AG09309 (cell line): ENCODE measurements at regions not wholly inside any gene's neighbourhood (a gene's known extent, or its start where the extent isn't known, plus 50 kb on each side); places are given as distances from the start of the nearest gene placed in this dataset.

Experiments used
- DNase-seq: peaks from one replicate; pipeline ENCODE4 v3.0.0-alpha.2; 2010; ENCODE audit warnings: low read depth
- H3K4me3 ChIP-seq: 2 replicates; pipeline ENCODE4 v1.5.1; 2011; ENCODE audit warnings: mild to moderate bottlenecking, low read depth, low read length, moderate library complexity; ENCODE audit not compliant: control insufficient read depth
- TF ChIP-seq, protein P1 (sequence below): IDR thresholded peaks from 2 replicates; pipeline ENCODE4 v1.5.1; 2011; ENCODE audit warnings: mild to moderate bottlenecking, low read depth, low read length, inconsistent platforms; ENCODE audit not compliant: insufficient read depth, control insufficient read depth; ENCODE audit errors: missing control alignments

DNA sequence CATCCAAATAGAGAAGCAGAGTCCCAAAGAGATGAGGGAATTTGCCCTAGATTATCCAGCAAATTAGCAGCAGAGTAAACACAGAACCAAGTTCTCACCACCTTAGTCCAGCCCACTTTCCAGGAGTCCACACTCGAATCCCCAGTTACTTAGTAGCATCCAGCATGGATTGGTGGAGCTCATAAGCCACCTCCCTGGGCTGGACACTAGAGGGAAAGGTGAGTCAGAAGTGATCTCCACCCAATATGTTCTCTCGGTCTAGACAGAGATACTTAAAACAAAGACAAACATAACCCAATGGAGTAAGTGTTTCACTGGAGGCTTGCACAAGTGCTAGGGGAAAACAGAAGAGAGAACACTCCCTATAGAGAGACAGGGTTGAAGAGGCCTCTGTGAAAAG lies 105.1 kb upstream of the CPEB2 start:
- TF ChIP-seq, protein P1, sequence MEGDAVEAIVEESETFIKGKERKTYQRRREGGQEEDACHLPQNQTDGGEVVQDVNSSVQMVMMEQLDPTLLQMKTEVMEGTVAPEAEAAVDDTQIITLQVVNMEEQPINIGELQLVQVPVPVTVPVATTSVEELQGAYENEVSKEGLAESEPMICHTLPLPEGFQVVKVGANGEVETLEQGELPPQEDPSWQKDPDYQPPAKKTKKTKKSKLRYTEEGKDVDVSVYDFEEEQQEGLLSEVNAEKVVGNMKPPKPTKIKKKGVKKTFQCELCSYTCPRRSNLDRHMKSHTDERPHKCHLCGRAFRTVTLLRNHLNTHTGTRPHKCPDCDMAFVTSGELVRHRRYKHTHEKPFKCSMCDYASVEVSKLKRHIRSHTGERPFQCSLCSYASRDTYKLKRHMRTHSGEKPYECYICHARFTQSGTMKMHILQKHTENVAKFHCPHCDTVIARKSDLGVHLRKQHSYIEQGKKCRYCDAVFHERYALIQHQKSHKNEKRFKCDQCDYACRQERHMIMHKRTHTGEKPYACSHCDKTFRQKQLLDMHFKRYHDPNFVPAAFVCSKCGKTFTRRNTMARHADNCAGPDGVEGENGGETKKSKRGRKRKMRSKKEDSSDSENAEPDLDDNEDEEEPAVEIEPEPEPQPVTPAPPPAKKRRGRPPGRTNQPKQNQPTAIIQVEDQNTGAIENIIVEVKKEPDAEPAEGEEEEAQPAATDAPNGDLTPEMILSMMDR, result no peak
- DNase-seq, result no peak
- H3K4me3 ChIP-seq, result no peak overlapping the region

DNA sequence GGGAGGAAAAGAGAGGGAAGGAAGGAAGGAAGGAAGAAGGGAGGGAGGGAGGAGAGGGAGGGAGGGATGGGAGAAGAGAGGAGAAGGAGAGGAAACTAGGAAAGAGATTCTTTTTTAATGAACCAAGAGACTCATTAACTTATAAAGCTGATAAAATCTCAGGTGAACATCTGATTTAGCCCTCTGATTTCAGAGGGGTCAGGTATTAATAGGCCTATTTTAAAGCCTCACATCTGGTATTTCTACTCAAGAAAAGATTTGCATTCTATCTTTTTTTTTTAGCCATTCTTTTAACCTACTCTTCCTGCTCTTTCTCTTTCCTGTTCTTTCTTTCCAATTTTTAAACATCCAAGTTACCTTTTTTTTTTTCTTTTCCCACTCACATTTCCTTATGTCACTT lies 103.3 kb upstream of the CPEB2 start:
- H3K4me3 ChIP-seq, result no peak overlapping the region
- no peak for DNase-seq
- TF ChIP-seq, protein P1, result no peak

DNA sequence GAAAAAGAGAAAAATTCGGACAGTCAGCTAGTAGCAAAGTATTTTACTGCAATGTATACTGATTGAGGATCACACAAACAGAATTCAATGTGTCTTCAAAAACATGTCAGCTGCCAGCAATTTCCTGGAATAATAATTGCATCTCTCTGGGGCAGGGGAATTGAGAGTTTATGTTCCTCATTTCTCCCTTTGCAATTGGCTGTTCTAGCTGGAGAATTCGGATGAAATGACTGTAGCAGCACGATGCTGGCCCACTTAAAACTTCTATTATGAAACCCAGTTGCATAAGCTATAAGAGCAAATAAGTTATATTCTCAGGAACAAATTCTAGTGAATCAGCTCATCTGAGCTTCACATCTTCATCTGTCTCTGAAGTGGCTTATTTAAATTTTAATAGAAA lies 99.9 kb upstream of the CPEB2 start:
- TF ChIP-seq, protein P1, result no peak
- DNase-seq, result no peak
- H3K4me3 ChIP-seq, result no peak overlapping the region

DNA sequence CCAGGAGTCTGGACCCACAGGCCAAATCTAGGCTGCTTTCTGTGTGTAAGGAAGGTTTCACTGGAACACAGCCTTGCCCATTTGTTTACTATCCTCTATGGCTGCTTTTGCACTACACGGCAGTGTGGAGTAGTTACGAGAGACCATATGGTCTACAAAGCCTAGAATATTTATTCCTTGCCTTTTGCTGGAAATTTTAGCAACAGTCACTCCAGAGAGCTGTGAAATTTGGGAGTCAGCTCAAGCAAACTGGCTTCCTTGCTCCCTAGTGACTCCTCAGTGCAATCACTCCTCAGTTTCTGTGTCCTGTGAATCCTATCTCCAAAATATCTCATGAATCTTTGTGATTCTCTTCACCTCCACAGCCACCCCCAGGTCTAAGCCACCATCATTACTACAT lies 99.0 kb upstream of the CPEB2 start:
- DNase-seq, result no peak
- H3K4me3 ChIP-seq, result no peak overlapping the region
- TF ChIP-seq, protein P1, result no peak

DNA sequence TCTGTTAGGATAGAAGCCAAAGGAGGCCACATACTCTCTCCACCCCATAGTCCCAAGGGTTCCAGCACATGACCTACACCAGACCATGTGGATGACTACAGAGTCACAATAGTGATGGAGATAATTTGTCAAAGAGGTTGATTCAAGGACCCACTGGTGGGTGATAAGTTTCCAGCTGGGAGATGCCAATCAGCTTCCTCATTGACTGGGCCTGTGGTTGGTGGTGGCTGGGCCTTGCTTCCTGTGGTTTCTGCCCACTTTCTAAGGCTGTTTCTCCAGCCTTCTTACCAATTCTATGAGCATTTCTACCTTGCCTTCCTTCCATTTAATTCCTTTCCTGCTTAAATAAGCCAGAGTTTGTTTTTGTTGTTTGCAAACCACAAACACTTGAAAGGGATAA lies 95.5 kb upstream of the CPEB2 start:
- DNase-seq, result no peak
- no peak overlapping the region for H3K4me3 ChIP-seq
- TF ChIP-seq, protein P1, result no peak

DNA sequence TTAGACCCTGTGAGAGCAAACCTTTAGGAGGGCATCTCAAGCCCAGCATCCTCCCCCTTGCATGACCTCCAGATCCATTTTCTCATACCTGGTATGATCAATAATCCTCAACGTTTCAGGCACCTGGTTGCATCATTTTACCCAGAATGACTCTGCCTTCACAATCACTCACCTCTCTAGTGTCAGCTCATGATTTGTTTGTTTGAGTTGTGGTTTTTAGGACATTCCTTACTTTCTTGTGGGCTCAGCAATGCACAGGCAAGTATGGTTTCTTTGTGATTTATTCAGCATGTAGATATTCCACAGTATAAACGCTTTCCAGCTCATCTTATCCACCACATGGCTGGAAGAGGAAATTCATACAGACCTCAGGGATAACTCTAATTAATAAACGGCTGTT lies 93.6 kb upstream of the CPEB2 start:
- no peak overlapping the region for H3K4me3 ChIP-seq
- no peak for DNase-seq
- TF ChIP-seq, protein P1, result no peak

DNA sequence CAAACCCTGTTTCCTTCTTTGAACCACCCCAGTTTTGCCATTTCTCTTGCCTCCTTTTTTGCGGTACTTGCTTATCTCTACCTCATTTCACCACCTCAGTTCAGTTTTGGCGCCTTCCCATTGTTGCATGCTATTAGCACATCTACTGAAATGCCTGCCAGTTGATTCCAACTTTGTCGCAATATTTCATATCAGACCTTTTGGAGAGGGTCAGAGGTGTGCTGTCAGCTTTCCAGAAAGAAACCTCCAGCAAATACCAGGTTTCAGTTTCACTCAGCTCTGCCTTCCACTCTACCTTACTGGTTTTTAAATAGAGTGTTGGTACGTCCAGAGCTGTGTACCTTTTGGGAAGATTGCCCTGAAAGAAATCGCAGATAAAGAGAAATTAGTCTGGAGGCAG lies 91.9 kb upstream of the CPEB2 start:
- no peak for DNase-seq
- TF ChIP-seq, protein P1, result no peak
- H3K4me3 ChIP-seq, result no peak overlapping the region
